CD4-positive, alpha-beta T cell treated with Interleukin-4 for 4 hours (primary cell): ENCODE measurements at regions not wholly inside any gene's neighbourhood (a gene's known extent, or its start where the extent isn't known, plus 50 kb on each side); places are given as distances from the start of the nearest gene placed in this dataset.
"Not testable (repeated sequence)": the region's sequence is repeated elsewhere in the genome, so short reads cannot be mapped to it uniquely, and the experiment has no call there.

ENCODE experiments used
- DNase-seq: peaks from one replicate; pipeline ENCODE4 v3.0.0-alpha.2; 2020

- DNase-seq: no peak
Measured at GRCh38 chr13:34376483-34376882, 558.5 kb downstream of the RFC3 start.

- no peak for DNase-seq
Measured at GRCh38 chr13:34381228-34381627, 560.8 kb upstream of the NBEA start.

GRCh38 chr13:34383728-34384127, 558.3 kb upstream of the NBEA start:
- DNase-seq: no peak

GRCh38 chr13:34386229-34386628, 555.8 kb upstream of the NBEA start:
- not testable (repeated sequence) for DNase-seq

- no peak for DNase-seq
Measured at GRCh38 chr13:34391076-34391475, 551.0 kb upstream of the NBEA start.

GRCh38 chr13:34401696-34402095, 540.4 kb upstream of the NBEA start:
- no peak for DNase-seq

- no peak for DNase-seq
Measured at GRCh38 chr13:34405410-34406181, 536.5 kb upstream of the NBEA start.

- DNase-seq: no peak
Measured at GRCh38 chr13:34408640-34409039, 533.4 kb upstream of the NBEA start.

GRCh38 chr13:34409496-34410182, 532.4 kb upstream of the NBEA start:
- DNase-seq: no peak

GRCh38 chr13:34410678-34411077, 531.4 kb upstream of the NBEA start:
- DNase-seq: no peak

GRCh38 chr13:34411177-34411576, 530.9 kb upstream of the NBEA start:
- no peak for DNase-seq

GRCh38 chr13:34411894-34412293, 530.2 kb upstream of the NBEA start:
- DNase-seq: no peak

- DNase-seq: no peak
Measured at GRCh38 chr13:34412295-34412694, 529.8 kb upstream of the NBEA start.

GRCh38 chr13:34412817-34413375, 529.2 kb upstream of the NBEA start:
- no peak for DNase-seq

- DNase-seq: no peak
Measured at GRCh38 chr13:34413538-34414210, 528.4 kb upstream of the NBEA start.

- no peak for DNase-seq
Measured at GRCh38 chr13:34414616-34415015, 527.5 kb upstream of the NBEA start.

GRCh38 chr13:34416971-34417380, 525.1 kb upstream of the NBEA start:
- DNase-seq: no peak

- no peak for DNase-seq
Measured at GRCh38 chr13:34417896-34418295, 524.2 kb upstream of the NBEA start.

- no peak for DNase-seq
Measured at GRCh38 chr13:34419025-34419424, 523.0 kb upstream of the NBEA start.

GRCh38 chr13:34419755-34420154, 522.3 kb upstream of the NBEA start:
- DNase-seq: no peak

GRCh38 chr13:34420702-34421346, 521.2 kb upstream of the NBEA start:
- DNase-seq: no peak

- DNase-seq: no peak
Measured at GRCh38 chr13:34421347-34421719, 520.7 kb upstream of the NBEA start.

- DNase-seq: no peak
Measured at GRCh38 chr13:34421858-34422475, 520.1 kb upstream of the NBEA start.
